NCI-H526 treated with DMSO at 0.1 percent for 48 hours (cell line): ENCODE measurements at regions not wholly inside any gene's neighbourhood (a gene's known extent, or its start where the extent isn't known, plus 50 kb on each side); places are given as distances from the start of the nearest gene placed in this dataset.

Experiments used
- DNase-seq: peaks from one replicate; lab custom pipeline; 2025; lab: John Stamatoyannopoulos, UW

DNA sequence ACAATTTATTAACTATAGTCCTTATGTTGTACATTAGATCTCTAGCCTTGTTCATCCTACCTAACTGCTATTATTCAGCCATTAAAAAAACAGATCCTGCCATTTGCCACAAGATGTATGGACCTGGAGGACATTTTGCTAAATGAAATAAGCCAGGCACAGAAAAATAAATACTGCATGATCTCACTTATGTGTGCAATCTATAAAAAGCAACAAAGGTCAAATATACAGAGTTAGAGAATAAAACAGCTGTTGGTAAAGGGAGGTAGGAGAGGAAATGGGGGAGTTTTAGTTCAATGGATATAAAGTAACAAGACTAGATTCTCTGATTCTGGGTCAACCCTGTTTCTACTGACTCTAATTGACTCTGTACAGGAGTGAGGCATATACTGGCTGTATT is 103.3 kb upstream of the FAM9C start:
- DNase-seq = no peak

DNA sequence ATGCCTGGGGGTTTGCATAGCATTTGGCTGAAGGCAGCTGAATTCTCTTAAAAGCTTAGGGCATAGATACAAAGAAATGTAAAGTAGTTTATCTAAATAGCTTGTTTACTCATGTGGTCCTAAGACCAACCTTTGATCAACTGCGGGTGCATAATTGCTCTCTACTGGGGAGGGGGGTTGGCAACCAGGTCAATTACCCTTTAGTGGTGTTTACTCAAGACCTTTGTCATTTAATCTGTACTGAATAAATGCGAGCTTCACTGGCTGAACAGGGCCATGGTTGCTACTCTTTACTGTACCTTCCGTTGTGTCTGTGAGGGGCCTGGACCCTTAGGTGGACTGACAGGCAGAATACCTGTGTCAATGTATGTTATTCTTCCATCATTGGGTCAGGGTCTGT is 102.7 kb upstream of the FAM9C start:
- DNase-seq = no peak

- no peak for DNase-seq
Observed at GRCh38 chrX:13144927-13145655, 100.7 kb upstream of the FAM9C start.

- no peak for DNase-seq
Observed at GRCh38 chrX:13142891-13143290, 98.5 kb upstream of the FAM9C start.

DNA sequence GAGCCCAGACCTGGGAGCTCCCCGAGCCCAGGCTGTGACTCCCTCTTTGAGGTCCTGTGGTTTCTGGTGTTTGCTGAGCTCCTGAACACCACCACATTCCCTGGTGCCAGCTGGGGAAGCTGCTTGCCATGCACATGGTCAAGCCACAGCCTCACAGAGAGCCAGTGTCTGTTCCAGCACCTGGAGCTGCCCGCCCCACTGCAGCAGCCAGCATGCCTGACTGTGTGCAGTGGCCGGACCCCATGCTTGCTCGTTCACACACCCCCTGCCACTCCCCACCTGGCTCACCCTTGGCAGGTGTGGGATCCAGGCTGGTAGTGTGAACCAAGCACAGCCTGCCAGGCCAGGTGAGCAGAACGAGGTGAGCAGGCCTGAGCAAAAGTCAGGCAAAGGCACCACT is 95.6 kb upstream of the FAM9C start:
- DNase-seq = no peak

DNA sequence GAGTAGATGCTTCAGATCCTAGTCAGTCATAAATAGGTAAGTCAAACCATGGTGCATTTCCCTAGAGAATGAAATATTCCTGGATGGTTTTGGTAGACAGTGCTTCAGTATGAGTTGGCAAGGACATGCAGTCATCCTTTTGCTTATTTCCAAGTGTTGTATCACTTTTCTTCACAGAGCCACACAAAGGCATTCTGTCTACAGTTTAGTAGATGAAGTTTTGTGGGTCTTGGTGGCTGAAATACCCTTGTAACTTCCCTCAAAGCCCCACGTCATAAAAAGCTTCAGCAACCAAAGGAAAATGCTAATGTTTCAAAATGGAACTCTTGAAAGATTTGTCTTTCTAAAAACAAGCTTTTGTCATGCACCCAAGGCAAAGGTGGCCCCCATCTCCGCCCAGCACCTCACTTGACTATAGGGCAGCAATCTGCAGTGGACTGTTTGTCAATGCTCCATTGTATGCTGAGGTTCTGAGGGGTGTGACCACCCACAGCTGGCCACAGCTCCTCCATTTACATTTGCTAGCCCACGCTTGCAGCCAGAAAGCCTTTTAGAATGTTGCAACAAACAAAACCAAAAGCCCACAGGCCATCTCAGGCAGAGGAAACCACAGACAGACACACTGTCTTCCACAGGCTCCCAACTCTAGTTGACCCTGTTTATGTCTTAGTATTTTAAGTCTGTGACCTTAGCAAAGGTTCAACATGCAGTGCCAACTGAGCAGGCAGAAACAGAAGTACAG is 87.1 kb upstream of the FAM9C start:
- DNase-seq = no peak

DNA sequence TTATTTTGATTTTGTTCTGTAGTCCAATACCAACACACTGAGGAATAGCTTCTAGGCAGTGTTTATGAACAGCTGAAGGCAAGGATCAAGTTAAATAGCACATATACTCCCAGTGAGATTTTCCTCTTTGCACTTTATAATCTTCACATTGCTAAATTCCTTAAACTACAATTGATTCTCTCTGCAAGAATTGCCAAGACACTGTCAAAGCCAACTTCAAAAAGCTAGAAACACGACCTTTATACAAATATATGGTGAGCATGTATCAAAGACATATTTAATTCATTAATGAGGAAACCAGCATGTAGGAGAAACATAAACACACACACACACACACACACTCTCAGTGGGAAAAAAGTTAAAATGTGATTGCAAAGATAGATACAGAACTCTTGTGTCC is 86.4 kb upstream of the FAM9C start:
- DNase-seq = no peak

GRCh38 chrX:13128104-13128503 is 83.7 kb upstream of the FAM9C start:
- no peak for DNase-seq

DNA sequence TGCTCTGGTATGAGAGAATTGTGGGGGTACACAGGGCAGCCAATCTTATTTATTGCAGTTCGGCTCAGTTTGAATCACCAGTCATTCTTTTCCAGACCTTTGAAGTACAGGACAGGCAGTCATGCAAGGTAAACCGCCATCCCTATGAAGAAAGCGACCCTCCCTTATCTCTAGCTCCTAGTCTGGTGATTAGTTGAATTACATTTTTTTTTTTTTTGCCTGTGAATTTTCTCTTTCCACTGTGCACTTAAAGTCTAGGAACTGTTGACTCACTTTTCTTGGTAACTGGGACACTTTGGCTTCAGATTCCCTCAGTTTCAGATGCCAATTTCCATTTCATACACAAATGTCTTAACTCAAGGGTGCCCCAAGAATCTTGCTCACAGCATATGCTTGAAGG is 82.4 kb upstream of the FAM9C start:
- no peak for DNase-seq

GRCh38 chrX:13125188-13125587 is 80.8 kb upstream of the FAM9C start:
- no peak for DNase-seq

DNA sequence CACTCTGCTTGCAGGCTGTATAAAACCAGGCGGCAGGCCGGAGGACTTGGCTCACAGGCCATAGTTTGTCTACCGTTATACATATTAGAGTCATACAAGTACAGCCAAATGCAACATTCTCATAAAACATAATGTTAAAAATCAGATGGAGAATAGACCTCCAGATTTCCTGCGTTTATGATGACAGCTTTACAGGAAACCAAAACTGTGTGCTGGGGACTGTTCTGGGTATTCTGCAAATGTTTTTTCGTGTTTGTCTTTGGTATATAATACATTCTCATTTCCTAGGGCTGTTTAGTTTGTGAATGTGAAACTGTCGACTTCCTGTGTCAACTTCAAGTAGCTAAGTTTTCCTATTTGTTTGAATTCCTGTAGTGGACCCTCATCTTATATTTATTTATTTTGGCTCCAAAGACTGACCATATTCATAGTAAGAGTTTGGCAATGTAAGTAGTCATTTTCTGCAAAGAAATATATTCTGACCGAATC is 79.5 kb upstream of the FAM9C start:
- DNase-seq = no peak

GRCh38 chrX:13123247-13123856 is 78.9 kb upstream of the FAM9C start:
- no peak for DNase-seq

- no peak for DNase-seq
Observed at GRCh38 chrX:13121020-13121555, 76.7 kb upstream of the FAM9C start.

DNA sequence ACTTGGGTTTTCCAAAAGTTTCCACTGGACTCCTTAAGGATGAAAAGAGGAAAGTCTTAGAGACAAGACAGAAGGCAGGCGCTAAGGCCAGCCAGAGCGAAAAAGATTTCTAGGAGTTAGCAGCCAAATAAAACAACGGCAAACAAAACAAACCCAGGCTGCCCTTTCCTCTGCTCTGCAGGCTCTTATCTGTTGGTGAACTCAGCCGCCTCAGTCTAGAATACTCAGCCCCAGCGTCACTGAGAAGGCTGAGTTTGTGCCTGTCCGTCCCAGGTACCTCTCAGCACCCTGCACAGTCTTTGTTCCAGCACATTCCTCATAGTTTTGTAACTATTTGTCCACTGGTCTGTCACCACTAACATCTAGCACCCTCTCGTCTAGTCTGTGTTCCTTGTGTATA is 75.6 kb upstream of the FAM9C start:
- DNase-seq = no peak

DNA sequence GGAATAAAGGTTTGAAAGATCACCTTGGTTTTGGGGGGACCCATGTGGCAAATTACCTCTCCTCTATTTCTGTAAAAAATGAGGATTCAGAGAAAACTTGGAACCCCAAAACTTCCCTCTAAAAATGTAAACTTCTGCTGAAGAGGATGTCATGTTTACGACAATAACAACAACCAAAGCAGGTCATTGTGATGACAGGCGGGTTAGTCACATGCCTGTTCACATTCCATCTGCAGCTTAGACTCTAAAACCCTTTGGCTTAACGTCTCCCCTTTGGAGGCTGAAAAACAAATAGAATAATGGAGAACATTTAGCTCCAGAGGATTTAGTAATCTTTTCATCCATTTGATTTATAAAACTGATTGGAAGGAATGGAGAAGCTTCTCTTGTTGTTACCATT is 75.0 kb upstream of the FAM9C start:
- no peak for DNase-seq

DNA sequence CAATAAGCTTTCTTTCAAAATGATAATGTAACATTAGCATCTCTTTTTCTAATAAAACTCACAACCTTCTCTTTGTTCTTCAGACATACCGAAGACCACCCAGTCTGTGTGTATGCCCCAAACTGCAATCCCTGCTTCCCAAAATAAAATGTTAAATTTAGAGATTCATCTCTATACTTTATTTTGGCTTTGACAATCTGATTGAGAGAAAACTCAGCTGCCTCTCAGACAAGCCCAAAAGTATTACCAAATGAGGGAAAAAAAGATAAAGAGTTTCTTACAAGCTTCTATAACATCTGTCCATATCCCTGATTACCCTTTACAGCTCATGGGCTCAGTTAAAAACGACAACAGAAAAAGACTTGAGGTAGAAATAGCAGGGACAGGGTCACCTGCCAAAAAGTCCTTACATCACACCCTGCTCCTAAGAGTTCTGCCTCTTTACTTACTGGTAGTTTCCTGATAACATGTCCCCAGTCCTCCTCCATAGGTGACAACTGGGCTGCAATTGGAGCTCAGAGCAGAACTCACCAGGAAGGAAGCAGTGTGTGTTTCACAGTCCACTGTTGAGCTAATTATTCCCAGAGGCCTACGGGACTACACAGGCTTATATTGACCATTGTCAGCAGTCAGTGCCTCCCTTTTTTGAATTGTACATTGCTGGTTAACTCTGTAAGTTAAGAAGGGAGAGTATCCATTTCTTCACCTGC is 70.9 kb upstream of the FAM9C start:
- DNase-seq = no peak

GRCh38 chrX:13112499-13112898 is 68.1 kb upstream of the FAM9C start:
- DNase-seq = no peak

- no peak for DNase-seq
Observed at GRCh38 chrX:13110433-13111324, 66.3 kb upstream of the FAM9C start.

- no peak for DNase-seq
Observed at GRCh38 chrX:13109817-13110216, 65.4 kb upstream of the FAM9C start.

- DNase-seq = no peak
Observed at GRCh38 chrX:13103914-13104274, 59.5 kb upstream of the FAM9C start.

DNA sequence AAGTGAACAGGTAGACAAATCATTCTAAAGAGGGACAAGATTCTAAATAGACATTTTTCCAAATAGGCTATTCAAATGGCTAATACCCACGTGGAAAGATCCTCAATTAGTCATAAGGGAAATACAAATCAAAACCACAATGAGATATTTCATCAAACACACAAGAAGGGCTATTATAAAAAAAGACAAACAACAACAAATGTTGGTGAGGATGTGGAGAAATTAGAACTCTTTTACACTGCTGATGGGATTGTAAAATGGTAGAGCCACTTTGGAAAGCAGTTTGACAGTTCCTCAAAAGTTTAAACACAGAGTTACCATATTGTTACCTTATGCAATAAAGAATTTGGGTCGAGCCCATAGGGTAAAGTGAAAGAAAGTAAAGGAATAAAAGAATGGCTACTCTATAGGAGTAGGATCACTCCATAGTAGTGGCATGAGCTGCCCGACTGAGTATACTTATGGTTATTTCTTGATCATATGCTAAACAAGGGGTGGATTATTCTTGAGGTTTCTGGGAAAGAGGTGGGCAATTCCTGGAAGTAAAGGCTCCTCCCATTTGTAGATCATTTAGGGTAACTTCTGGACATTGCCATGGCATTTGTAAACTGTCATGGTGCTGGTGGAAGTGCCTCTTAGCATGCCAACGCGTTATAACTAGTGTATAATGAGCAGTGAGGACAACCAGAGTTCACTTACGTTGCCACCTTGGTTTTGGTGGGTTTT is 58.9 kb upstream of the FAM9C start:
- no peak for DNase-seq
